ENCODE measurements at regions not wholly inside any gene's neighbourhood (a gene's known extent, or its start where the extent isn't known, plus 50 kb on each side); places are given as distances from the start of the nearest gene placed in this dataset.

DNA sequence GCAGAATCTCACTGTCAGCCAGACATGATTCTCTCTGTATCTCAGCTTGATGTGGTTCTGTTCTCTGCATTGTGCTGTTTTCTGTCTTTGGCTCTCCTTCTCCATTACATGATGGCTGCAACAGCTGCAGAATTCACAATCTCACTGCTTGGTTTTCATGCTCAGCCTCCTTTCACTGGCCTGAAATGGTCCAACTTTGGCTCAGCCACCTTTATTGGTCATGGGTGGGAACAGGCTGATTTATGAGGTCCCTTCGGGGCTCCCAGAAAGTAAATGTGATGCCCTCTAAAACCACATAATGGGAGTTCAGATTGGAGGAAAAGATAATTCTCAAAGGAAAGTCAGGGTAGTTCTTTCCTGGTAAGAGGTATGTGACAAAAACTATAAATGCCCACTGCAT is 597.0 kb downstream of the ETNK1 start:
- in situ Hi-C loops (cut with HindIII; ENCODE audit: low sequenced_read_pairs) = no loop called here
- no peak for DNase-seq (ENCODE audit: low read depth, low spot score)
- TF ChIP-seq, protein P1, sequence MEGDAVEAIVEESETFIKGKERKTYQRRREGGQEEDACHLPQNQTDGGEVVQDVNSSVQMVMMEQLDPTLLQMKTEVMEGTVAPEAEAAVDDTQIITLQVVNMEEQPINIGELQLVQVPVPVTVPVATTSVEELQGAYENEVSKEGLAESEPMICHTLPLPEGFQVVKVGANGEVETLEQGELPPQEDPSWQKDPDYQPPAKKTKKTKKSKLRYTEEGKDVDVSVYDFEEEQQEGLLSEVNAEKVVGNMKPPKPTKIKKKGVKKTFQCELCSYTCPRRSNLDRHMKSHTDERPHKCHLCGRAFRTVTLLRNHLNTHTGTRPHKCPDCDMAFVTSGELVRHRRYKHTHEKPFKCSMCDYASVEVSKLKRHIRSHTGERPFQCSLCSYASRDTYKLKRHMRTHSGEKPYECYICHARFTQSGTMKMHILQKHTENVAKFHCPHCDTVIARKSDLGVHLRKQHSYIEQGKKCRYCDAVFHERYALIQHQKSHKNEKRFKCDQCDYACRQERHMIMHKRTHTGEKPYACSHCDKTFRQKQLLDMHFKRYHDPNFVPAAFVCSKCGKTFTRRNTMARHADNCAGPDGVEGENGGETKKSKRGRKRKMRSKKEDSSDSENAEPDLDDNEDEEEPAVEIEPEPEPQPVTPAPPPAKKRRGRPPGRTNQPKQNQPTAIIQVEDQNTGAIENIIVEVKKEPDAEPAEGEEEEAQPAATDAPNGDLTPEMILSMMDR (IDR thresholded peaks at IDR 0.05; ENCODE audit: low read depth, low read length) = no peak
- no peak overlapping the region for H3K4me3 ChIP-seq (ENCODE audit: low read depth, low read length)

DNA sequence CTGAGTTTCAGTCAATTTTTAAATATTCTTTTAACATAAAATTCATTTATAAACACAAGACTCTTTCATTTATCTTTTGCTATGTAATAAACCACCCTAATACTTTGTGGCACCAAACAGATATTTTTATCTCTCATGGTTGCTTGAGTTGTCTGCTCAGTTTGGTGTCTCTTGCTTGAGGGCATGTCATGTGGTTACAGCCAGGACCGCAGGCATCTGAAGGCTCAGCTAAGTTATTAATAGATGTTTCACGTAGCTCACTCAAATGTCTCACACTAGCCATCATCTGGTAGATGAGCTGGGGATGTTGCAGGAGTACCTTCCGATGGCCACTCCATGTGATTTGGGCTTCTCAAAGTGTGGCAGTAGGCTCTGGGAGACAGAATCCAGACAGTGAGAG is 597.8 kb downstream of the ETNK1 start:
- TF ChIP-seq, protein P1 (IDR thresholded peaks at IDR 0.05; ENCODE audit: low read depth, low read length) = no peak
- in situ Hi-C loops (cut with HindIII; ENCODE audit: low sequenced_read_pairs) = no loop called here
- no peak for DNase-seq (ENCODE audit: low read depth, low spot score)
- no peak overlapping the region for H3K4me3 ChIP-seq (ENCODE audit: low read depth, low read length)

DNA sequence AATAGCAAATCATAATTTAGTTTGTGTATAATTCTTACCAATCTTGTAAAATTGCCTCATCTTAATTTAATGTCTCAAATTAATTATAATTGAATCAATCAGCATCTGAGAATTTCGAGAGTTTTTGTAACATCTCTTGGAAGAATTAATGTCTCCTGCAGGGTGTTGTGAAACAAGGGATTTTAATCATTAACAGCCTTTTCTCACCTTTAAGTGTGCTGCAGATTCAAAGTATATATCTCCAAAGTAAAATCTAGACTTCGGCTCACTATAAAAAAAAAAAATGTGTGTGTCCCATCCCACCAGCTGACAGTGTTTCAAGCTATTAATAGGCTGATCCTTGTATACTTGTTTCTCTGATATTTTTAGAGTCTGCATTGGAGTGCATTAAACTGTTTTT is 603.1 kb downstream of the ETNK1 start:
- TF ChIP-seq, protein P1 (IDR thresholded peaks at IDR 0.05; ENCODE audit: low read depth, low read length) = no peak
- DNase-seq (ENCODE audit: low read depth, low spot score) = no peak
- in situ Hi-C loops (cut with HindIII; ENCODE audit: low sequenced_read_pairs) = no loop called here
- H3K4me3 ChIP-seq (ENCODE audit: low read depth, low read length) = no peak overlapping the region

DNA sequence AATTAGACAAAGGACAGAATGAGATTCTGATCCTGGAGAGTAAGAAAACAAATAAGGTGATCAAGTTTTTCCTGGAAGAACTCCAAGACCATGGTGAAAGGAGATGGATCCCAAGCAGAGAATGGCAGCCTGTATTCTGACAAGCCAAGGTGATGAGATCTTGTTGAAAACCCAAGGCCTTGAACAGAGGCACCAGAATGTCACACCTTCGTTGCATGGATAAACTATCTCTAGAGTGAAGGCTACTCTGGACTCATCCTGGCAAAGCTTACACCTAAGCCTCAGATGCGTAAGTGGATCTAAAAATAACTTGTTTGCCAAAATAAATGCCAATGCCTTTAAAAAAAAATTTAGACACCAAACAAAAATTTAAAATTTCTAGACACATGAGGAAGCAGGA is 605.9 kb downstream of the ETNK1 start:
- no peak for DNase-seq (ENCODE audit: low read depth, low spot score)
- no peak overlapping the region for H3K4me3 ChIP-seq (ENCODE audit: low read depth, low read length)
- in situ Hi-C loops (cut with HindIII; ENCODE audit: low sequenced_read_pairs) = no loop called here
- TF ChIP-seq, protein P1 (IDR thresholded peaks at IDR 0.05; ENCODE audit: low read depth, low read length) = no peak

DNA sequence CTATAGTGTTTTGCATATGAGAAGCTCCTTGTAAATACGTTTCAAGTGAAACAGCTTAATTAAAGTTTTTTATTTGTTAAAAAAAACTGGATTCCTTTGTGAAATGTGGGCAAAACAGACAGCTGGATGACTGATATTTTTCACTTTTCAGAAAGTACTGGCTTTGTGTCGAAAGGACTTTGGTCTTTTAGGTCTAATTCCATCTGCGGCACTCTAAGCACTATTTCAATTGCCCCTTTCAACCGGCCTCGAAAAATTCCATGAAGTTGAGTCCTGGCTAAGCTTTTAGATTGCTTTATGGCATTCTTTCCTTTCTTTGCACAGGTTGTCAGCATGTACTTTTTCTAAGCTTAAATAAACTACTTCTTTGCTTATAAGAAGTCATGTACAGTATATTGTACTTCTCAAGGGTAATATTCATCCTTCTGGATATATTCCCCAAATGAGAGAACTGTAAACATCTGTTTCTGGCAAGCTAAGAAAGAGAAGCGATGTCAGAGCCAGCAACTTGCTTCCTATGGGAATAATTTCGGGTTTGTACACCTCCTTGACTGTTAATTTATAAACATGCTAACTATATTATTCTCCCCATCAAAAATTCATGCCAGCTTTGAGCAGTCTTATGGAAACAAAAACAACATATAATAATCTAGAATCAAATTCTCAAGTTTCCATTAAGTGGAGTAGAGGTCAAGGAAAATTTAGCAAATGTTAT is 611.3 kb downstream of the ETNK1 start:
- TF ChIP-seq, protein P1 (IDR thresholded peaks at IDR 0.05; ENCODE audit: low read depth, low read length) = no peak
- no peak for DNase-seq (ENCODE audit: low read depth, low spot score)
- in situ Hi-C loops (cut with HindIII; ENCODE audit: low sequenced_read_pairs) = no loop called here
- H3K4me3 ChIP-seq (ENCODE audit: low read depth, low read length) = no peak overlapping the region

DNA sequence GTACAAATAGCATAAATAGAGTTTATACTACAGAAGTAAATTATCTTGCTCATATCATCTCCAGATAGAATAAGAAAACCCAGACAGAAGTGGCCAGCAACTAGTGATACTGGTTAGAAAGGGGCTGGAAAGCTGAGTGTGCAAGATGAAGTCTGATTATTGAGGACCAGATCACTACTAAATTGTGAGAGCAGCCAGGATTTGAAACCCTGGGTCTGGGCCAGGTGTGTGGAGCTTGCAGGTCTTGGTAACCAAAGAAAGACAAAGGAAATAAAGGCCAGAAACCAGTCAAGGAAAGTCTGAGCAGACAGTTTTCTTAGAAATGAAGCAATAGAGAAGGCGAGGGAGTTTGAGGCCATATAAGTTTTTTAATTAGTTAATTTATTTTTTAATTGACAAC is 611.8 kb downstream of the ETNK1 start:
- in situ Hi-C loops (cut with HindIII; ENCODE audit: low sequenced_read_pairs) = no loop called here
- no peak overlapping the region for H3K4me3 ChIP-seq (ENCODE audit: low read depth, low read length)
- TF ChIP-seq, protein P1 (IDR thresholded peaks at IDR 0.05; ENCODE audit: low read depth, low read length) = no peak
- DNase-seq (ENCODE audit: low read depth, low spot score) = no peak
